GM06990 (cell line): ENCODE measurements at regions not wholly inside any gene's neighbourhood (a gene's known extent, or its start where the extent isn't known, plus 50 kb on each side); places are given as distances from the start of the nearest gene placed in this dataset.

ENCODE experiments used
- DNase-seq: peaks from one replicate; pipeline ENCODE4 v3.0.0-alpha.2; 2011; ENCODE audit not compliant: insufficient read length; ENCODE audit errors: extremely low read depth
- H3K27me3 ChIP-seq: replicated peaks from 2 replicates; pipeline ENCODE4 v1.6.0; 2011; ENCODE audit warnings: low read length; ENCODE audit not compliant: control insufficient read depth, insufficient read depth
- H3K36me3 ChIP-seq: 2 replicates; pipeline ENCODE4 v1.5.1; 2011; ENCODE audit warnings: low read length; ENCODE audit not compliant: control insufficient read depth, insufficient read depth
- H3K4me3 ChIP-seq: replicated peaks from 2 replicates; pipeline ENCODE4 v1.5.1; 2011; ENCODE audit warnings: low read depth, mild to moderate bottlenecking, control low read depth, low read length
- TF ChIP-seq, protein P1 (sequence below): IDR thresholded peaks from 2 replicates; pipeline ENCODE4 v1.5.1; 2011; ENCODE audit warnings: low read length, control low read depth, mild to moderate bottlenecking, inconsistent platforms; ENCODE audit not compliant: insufficient read depth, poor library complexity, severe bottlenecking

DNA sequence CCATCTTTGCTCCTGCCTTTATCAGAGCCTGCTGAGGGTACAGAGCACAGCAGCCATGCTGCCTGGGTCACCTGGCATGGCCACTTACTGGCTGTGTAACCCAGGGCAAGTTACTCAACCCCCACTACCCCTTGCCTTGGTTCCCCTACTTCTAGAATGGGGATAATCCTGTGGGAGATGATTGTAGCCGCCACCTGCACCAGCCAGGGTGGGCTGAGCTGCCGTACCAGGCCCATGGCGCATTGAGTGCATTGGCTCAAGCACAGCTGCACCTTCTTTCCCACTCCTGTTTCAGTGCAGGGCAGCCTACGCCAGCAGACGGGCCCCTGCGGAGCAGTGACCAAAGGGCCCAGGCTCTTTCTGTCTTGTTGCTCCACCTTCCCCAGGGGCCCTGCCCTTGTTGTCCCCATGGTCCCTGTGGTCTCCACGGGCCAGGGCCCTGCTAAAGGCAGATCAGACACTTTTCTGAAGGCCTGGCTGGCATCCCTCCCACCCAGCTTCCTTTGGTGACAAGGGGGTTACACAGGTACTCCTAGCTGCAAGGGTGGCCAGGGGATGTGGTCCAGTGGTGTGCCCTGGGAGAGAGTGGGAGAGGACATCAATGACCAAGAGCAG lies 159.4 kb upstream of the MLN start:
- Histone ChIP-seq H3K4me3 (no peak overlapping the region), H3K36me3 (no peaks in the 10 kb centered on the region), H3K27me3 (peaks cover 2% of the 10 kb centered on the region; the same call in 1 of the 2 replicates)
- TF ChIP-seq, protein P1, sequence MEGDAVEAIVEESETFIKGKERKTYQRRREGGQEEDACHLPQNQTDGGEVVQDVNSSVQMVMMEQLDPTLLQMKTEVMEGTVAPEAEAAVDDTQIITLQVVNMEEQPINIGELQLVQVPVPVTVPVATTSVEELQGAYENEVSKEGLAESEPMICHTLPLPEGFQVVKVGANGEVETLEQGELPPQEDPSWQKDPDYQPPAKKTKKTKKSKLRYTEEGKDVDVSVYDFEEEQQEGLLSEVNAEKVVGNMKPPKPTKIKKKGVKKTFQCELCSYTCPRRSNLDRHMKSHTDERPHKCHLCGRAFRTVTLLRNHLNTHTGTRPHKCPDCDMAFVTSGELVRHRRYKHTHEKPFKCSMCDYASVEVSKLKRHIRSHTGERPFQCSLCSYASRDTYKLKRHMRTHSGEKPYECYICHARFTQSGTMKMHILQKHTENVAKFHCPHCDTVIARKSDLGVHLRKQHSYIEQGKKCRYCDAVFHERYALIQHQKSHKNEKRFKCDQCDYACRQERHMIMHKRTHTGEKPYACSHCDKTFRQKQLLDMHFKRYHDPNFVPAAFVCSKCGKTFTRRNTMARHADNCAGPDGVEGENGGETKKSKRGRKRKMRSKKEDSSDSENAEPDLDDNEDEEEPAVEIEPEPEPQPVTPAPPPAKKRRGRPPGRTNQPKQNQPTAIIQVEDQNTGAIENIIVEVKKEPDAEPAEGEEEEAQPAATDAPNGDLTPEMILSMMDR = no peak
- no peak for DNase-seq

DNA sequence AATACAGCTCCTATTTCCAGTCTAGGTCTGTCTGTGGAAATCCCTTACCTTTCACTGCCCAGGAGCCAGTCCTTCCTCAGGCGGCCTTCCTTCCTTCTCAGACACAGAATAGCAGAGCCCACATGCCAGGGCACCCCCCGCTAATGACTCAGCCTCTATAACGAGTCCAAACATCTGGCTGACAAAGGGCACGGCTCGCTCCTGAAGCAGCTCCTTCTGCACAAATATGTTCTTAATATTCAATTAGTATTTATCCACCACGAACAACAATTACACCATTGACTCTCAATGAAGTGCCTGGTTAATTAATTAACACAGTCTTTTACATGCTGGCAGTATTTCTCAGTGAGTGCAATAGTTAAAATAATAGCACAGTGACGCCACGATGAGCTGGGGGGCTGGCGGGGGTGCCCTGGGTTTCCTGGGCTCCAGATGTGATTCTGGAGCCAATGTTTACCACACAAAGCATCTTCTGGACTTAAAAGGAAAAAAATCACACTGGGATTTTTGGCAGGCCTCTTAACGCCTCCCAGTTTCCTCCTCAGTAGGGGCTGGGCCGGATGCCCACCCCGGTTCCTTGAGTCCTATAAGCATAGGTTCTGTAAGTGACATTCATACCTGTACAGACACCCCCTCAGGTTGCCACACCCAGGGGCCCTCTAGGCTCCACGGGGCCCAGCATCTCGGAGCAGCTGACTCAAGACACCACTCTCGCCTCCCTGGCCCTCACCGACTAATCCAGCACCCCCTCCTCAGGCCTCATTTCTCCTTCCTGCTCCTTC lies 158.6 kb upstream of the MLN start:
- TF ChIP-seq, protein P1 = no peak
- Histone ChIP-seq H3K36me3 (no peaks in the 10 kb centered on the region), H3K27me3 (peaks cover 2% of the 10 kb centered on the region; the same call in 1 of the 2 replicates), H3K4me3 (no peak overlapping the region)
- no peak for DNase-seq

DNA sequence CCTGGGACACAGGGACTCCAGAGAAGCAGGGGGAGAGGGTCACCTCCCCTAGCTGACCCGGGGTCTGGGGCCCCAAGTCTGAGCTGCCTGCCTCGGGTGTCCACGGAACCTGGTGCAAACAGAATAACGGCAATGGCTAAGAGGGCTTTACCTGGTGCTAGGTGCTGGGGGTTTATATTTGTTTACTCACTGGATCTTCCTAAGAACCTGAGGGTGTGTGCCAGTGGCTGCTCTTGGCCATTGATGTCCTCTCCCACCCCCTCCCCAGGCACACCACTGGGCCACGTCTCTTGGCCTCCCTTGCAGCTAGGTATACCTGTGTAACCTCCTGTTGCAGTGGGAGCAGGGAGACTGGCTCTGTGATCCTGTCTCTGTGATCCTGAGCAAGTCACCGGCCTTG lies 157.9 kb upstream of the MLN start:
- Histone ChIP-seq H3K4me3 (no peak overlapping the region), H3K27me3 (peaks cover 2% of the 10 kb centered on the region; the same call in 1 of the 2 replicates), H3K36me3 (no peaks in the 10 kb centered on the region)
- TF ChIP-seq, protein P1 = no peak
- DNase-seq = no peak

DNA sequence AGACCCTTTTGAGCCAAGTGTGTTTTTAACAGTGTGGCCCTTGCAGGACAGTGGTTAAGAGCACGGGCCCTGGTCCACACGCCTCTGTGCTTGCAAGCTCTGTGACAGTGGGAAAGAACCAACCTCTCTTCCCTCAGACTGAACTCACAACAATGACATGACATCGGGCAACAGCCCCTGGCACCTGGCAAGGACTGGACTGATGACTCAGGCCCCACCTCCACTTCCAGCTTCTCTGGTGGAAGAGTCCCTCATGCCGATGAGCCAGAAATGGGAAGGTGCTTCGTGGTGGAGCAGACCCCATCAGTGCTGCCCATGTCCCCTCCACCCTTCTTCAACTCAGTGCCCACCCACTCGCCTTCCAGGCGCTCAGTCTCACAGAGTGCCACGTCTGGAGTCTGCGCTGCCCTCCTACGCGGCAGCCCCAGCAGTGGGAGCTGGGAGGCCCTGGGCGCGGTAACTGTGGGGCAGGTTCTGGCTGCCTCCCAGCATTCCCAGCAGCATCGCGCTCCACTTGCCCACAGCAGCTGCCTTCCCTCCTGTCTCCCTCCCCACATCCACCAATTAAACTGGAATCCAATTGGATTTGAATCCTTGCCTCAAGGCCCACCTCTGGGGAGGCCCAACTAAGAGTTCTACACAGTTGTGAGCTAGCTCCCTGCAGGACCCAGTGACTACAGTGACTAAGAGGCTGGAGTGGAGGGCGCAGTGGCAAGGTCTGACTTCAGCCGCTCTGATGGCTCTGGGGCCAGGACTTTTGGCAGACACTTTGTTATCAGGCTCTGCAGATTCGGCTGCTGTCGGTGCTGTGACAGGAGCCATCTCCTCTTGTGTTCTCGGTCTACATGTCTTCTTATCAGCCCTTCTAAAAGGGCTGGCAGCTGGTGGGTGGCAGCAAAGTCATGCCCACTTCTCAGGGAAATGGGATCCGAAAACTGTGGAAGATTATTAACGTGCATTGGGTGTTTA lies 156.8 kb upstream of the MLN start:
- Histone ChIP-seq H3K27me3 (peaks cover 2% of the 10 kb centered on the region; the same call in 1 of the 2 replicates), H3K36me3 (no peaks in the 10 kb centered on the region), H3K4me3 (no peak overlapping the region)
- TF ChIP-seq, protein P1 = no peak
- DNase-seq = no peak

DNA sequence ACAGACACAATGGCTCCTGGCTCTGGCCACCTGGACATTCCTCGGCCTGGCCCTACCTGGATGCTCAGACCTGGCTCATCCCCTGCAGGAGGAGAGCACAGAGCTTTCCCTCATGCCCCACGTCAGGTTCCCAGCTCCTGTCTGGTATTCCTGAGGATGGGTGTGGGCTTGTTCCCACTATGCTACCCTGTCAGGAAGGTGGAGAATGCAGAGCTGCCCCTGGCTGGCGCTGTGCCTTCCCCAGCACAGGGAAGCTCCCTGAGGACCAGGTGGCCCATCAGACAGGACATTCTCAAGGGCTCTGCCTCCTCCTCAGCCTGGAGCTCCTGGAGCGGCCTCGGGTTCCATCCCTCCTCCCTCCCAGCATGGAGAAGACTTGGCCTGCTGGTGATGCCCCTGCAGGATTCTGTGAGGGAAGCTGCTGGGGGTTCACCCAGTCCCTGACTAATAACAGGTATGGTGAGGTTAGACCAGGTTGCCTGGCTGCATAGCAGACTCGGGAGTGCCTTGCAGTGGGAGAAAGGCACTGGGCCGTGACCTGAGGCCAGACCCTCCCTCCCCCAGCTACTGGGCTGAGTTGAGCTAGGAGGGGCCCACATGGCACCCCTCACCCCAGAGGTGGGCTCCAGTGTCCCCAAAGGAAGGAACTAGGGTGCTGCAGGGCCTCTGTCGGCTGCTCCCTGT lies 156.0 kb upstream of the MLN start:
- Histone ChIP-seq H3K36me3 (no peaks in the 10 kb centered on the region), H3K4me3 (no peak overlapping the region), H3K27me3 (peaks cover 2% of the 10 kb centered on the region; the same call in 1 of the 2 replicates)
- TF ChIP-seq, protein P1 = no peak
- no peak for DNase-seq
